ENCODE measurements at regions not wholly inside any gene's neighbourhood (a gene's known extent, or its start where the extent isn't known, plus 50 kb on each side); places are given as distances from the start of the nearest gene placed in this dataset.

GRCh38 chr12:104858611-104859543 lies 99.2 kb downstream of the SLC41A2 start:
- peak; percentile 38 to 48 for ATAC-seq

- no peak for ATAC-seq
Measured at GRCh38 chr12:104856531-104856930, 101.6 kb downstream of the SLC41A2 start.

GRCh38 chr12:104855599-104855998 lies 102.5 kb downstream of the SLC41A2 start:
- no peak for ATAC-seq

GRCh38 chr12:104852896-104853295 lies 105.2 kb downstream of the SLC41A2 start:
- ATAC-seq = no peak

- no peak for ATAC-seq
Measured at GRCh38 chr12:104852102-104852501, 106.0 kb downstream of the SLC41A2 start.

GRCh38 chr12:104850781-104851180 lies 107.3 kb downstream of the SLC41A2 start:
- ATAC-seq = no peak

- ATAC-seq = no peak
Measured at GRCh38 chr12:104846056-104846767, 111.9 kb downstream of the SLC41A2 start.

GRCh38 chr12:104844123-104844522 lies 114.0 kb downstream of the SLC41A2 start:
- ATAC-seq = no peak

- ATAC-seq = no peak
Measured at GRCh38 chr12:104840262-104840661, 117.8 kb downstream of the SLC41A2 start.

- ATAC-seq = no peak
Measured at GRCh38 chr12:104835317-104835716, 122.8 kb downstream of the SLC41A2 start.

GRCh38 chr12:104834607-104835006 lies 123.5 kb downstream of the SLC41A2 start:
- no peak for ATAC-seq

- no peak for ATAC-seq
Measured at GRCh38 chr12:104833756-104834155, 124.3 kb downstream of the SLC41A2 start.

GRCh38 chr12:104828015-104828414 lies 130.1 kb downstream of the SLC41A2 start:
- no peak for ATAC-seq

- ATAC-seq = no peak
Measured at GRCh38 chr12:104827587-104827986, 130.5 kb downstream of the SLC41A2 start.

- ATAC-seq = no peak
Measured at GRCh38 chr12:104825408-104825807, 132.7 kb downstream of the SLC41A2 start.

GRCh38 chr12:104823985-104824461 lies 134.1 kb downstream of the SLC41A2 start:
- no peak for ATAC-seq

GRCh38 chr12:104822941-104823340 lies 135.1 kb downstream of the SLC41A2 start:
- ATAC-seq = no peak

- ATAC-seq = no peak
Measured at GRCh38 chr12:104816845-104817503, 141.1 kb downstream of the SLC41A2 start.

- no peak for ATAC-seq
Measured at GRCh38 chr12:104815935-104816334, 142.2 kb downstream of the SLC41A2 start.

- no peak for ATAC-seq
Measured at GRCh38 chr12:104814944-104815343, 143.1 kb downstream of the SLC41A2 start.
